CD4-positive, alpha-beta T cell treated with Interleukin-1 beta for 1 hour (primary cell): ENCODE measurements at regions not wholly inside any gene's neighbourhood (a gene's known extent, or its start where the extent isn't known, plus 50 kb on each side); places are given as distances from the start of the nearest gene placed in this dataset.

Experiments
- DNase-seq, 2 donors: peaks; one replicate each; pipeline ENCODE4 v3.0.0-alpha.2; 2020 to 2022

GRCh38 chr12:45674181-45674977 lies 55.1 kb upstream of the ARID2 start:
- DNase-seq = no peak

GRCh38 chr12:45675534-45675933 lies 54.0 kb upstream of the ARID2 start:
- no peak for DNase-seq
